ENCODE measurements at regions not wholly inside any gene's neighbourhood (a gene's known extent, or its start where the extent isn't known, plus 50 kb on each side); places are given as distances from the start of the nearest gene placed in this dataset.
A peak's percentile ranks its signal among the peaks of the same experiment; 100 is the strongest.

- DNase-seq (ENCODE audit: low spot score): no peak
These were observed 656.4 kb upstream of the ZWINT start for GRCh38 chr10:57017356-57018037.

DNA sequence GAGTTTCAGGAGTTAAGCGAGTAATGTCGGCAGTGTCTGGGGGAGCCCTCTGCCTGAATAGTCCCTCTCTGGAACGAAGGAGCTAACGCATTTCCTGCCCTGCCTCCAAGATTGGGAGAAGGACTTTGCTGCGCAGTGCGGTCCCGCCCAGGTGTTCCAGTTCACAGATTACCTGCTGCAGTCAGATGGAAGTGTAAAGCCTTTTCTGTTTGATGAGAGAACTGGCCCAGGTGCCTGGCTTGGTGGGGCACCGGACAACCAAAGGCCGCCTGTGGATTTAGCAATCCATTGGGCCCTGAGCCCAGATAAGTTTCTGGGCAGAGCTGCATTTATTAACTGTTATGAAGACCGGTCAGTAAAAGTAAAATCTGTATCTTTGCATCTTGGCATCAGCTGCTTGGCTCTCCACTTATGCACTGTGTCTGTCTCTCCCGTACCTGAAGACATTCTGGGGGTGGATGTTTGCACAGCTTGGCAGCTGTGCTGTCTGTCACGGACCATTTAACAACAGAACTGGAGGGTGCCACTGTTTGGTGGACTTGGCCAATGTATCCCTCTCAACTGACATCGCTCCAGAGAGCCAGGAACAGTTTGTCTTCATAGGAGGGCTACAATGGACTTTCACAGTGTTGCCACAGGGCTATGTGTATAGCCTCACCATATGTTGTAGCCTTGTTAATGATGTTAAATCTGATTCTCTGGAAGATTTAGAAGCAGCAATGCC is 654.7 kb upstream of the ZWINT start:
- no peak for DNase-seq (ENCODE audit: low spot score)

- no peak for DNase-seq (ENCODE audit: low spot score)
These were observed 654.1 kb upstream of the ZWINT start for GRCh38 chr10:57015187-57015586.

DNA sequence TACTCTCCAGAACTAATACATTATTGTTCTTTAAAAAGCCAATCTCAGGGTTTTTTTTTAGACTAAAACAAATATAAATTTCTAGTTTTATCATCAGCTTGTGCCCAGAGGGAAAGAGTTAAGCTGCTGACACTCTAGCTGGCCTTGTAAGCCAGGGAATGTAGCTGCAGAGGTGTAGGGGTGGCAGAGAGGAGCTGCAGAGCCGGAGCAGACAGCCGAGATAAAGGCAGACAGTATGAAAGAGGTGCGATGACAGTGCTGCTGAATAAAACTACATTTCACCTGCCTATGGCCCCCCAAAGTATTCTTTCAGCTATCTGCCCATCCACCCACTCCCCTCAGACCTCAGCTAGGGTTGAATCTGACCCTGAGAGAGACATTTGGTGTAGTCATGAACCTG is 653.7 kb upstream of the ZWINT start:
- no peak for DNase-seq (ENCODE audit: low spot score)

GRCh38 chr10:57008189-57008588 is 647.1 kb upstream of the ZWINT start:
- DNase-seq (ENCODE audit: low spot score): no peak

DNA sequence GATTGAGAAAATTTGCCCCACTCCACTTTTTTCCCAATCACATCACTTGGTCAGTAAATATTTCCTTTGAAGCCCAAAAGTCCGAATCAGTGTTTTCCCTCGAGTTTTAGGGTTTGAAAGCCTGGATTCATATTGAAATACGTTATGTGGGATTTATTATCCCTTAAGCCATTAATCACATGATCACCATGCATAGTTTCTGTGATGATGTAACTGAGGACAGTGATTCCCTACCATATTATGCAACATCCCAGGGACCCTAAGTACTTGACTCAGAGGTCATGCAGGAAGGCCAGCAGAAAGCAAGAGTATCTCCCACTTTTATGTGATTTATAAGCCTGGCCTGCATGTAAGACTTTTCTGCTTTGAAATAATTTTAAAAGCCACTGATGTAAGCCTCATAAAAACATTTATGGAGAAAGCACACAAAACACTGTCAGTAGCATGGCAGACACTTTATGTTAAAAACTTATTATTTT is 630.6 kb upstream of the ZWINT start:
- DNase-seq (ENCODE audit: low spot score): no peak

GRCh38 chr10:56975513-56975912 is 614.5 kb upstream of the ZWINT start:
- DNase-seq (ENCODE audit: low spot score): no peak

DNA sequence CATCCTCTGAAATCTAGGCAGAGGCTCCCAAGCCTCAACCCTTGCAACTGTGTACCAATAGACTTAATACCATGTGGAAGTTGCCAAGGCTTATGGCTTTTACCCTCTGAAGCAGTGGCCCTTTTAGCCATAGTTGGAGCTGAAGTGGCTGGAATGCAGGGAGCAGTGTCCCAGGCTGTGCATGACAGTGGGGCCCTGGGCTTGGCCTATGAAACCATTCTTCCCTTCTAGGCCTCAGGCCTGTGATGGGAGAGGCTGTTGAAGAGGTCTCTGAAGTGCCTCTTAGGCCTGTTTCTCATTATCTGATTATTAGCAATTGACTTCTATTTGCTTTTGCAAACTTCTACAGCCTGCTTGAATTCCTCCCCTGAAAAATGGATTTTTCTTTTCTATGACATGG is 612.7 kb upstream of the ZWINT start:
- DNase-seq (ENCODE audit: low spot score): no peak

GRCh38 chr10:56943221-56943755 is 582.2 kb upstream of the ZWINT start:
- DNase-seq (ENCODE audit: low spot score): no peak

- no peak for DNase-seq (ENCODE audit: low spot score)
These were observed 573.5 kb upstream of the ZWINT start for GRCh38 chr10:56934515-56934914.

GRCh38 chr10:56928714-56929113 is 567.7 kb upstream of the ZWINT start:
- DNase-seq (ENCODE audit: low spot score): peak; percentile 24

DNA sequence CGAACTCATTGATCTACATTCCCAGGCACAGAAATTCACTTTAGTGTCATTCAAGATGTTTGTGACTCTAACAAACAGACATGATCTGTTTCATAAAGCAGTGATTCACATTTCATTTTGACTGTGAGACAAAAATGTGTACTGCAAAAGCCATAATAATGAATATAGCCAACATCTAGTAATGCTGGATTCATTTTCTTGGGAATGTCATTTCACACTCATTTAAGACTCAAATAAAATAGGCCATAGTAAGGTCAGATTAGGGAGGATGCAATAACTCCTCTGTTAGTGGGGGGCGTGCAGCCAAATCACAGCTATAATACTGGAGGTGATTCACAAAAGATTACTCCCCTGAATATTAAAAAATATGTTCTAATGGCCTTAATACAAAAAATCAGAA is 566.6 kb upstream of the ZWINT start:
- DNase-seq (ENCODE audit: low spot score): no peak

DNA sequence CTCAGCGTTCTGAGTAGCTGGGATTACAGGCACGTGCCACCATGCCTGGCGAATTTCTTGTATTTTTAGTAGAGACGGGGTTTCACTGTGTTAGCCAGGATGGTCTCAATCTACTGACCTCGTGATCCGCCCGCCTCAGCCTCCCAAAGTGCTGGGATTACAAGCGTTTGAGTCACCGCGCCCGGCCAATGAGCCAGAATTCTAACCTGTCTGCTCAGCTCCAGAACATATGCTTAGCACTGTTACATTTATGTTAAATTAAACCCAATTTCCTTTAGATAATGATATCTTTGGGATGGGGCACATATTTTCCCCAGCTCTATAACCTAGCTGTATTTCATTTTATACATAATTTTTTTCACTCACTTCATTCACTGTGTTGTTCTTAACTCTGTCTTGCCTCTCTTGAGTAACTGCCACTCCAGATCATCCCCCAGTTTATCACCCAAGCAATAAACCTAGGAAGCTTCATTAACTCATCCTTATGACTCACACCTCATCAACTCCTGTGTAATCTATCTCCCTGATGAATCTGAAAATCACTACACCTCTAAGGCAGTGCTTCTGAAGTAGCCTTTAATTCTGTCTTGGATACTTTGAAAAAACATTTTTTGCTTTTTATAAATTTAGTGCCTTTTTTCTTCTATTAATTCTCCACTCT is 559.7 kb upstream of the ZWINT start:
- peak; percentile 74 for DNase-seq (ENCODE audit: low spot score)

DNA sequence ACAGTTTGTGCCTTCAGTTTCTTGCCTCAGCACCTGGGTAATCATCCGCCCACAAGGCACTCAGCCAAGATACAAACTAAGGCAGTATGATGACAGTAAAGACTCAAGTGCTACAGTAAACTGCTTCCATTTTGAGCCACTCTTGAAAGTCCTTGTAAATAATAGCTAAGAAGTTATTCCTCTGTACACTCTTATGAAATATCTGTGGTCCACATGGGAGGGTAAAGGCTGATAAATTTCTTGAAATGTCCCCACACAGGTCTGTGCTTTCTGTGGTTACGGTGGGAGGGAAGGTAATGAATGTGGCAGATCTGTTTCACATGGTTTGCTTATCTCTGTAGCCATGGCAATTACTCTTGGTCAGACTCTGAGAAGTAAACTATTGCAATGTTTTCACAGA is 551.0 kb upstream of the ZWINT start:
- DNase-seq (ENCODE audit: low spot score): no peak

DNA sequence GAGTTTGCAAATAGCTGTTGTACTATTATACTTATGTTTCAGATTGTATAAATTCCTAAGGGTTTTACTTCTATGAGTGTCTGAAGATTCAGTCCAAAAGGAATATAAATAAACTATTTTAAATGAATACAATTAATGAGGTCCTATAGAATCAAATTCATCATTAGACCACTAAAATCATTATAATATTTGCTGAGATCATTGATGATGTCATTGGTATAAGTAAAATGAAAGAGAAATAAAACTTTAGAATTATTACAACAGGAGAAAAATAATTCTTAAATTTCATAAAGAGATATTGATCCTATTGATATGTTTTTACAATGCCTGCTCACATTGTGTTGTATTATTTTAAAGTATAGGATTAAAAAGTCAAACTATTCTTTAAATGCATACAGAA is 544.0 kb upstream of the ZWINT start:
- no peak for DNase-seq (ENCODE audit: low spot score)

DNA sequence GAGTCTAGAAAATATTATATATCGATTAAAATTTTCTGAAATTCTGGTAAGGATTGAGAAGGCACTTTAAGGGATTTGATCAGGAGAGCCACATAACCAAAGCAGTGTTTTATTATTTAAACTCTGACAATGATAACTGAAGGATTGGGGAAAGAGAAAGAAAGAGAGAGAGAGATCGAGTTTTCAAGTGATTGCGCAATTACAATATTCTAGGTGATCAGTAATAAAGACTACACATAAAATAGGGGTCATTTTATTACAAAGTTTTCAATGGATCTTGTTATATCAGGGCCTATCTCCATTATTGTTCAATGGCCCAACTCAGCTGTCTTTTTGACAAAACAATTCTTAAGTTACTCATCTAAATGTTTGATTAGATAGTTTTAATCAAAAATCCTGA is 541.5 kb upstream of the ZWINT start:
- DNase-seq (ENCODE audit: low spot score): no peak

GRCh38 chr10:56895306-56895705 is 534.2 kb upstream of the ZWINT start:
- peak; percentile 2 for DNase-seq (ENCODE audit: low spot score)

GRCh38 chr10:56881218-56881617 is 520.2 kb upstream of the ZWINT start:
- no peak for DNase-seq (ENCODE audit: low spot score)

GRCh38 chr10:56880606-56881005 is 519.5 kb upstream of the ZWINT start:
- DNase-seq (ENCODE audit: low spot score): no peak

- DNase-seq (ENCODE audit: low spot score): no peak
These were observed 513.9 kb upstream of the ZWINT start for GRCh38 chr10:56874950-56875349.

DNA sequence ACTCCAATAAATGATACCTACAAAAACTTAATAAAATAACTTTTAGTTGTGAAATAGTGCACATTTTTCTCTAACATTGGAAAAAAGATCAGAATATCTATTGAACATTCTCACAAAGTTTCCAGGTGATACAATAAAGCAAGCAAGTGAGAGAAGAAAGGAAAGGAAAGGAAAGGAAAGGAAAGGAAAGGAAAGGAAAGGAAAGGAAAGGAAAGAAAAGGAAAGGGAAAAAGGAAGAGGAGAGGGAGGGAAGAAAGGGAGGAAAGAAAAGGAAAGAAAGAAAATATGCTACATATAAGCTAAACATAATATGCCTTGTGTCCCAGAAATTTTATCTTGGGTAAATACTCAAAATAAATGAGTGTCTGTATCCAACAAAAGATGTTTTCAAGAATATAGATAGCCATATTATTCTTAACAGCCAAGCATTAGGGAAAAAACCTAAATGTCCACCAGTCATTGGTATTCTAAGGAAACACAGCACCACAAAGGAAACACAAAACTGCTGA is 510.2 kb upstream of the ZWINT start:
- DNase-seq (ENCODE audit: low spot score): no peak

DNA sequence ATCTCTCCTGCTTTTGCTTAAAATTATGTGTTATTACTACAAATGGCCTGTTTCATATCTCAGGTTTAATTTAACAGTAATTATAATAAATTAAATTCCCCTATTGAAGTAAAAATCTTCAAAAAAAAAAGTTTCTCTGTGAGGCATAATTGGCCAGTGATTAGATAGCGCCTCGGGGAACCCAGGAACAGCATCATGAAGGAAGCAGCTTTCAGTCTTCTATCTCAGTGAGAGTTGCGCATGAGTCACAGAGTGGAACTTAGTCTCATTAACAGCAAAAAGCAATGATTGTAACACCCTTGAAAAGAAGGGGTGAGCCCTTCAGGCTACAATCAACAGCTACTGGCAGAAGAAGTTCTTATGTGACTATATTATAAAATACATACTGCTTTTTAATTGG is 506.2 kb upstream of the ZWINT start:
- no peak for DNase-seq (ENCODE audit: low spot score)

DNA sequence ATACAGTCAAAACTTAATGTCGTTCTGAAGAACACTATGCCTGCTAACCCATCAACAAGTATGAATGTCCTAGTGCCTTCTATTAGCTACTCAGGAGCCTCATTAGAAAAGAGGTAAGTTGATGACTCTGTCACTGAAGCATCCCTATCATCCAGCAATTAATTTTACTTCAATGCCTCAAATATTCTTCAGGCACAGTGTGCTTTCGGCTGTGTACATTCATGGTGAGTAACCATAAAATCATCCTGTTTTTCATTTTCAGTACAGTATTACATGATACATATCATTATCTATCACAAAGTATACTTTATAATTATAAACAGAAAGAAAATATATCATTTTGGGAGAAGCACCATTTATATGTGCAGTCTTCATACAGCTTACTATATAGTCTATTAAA is 495.5 kb upstream of the ZWINT start:
- DNase-seq (ENCODE audit: low spot score): peak; percentile 13

Data from kidney tubule cell (primary cell).